Activated T-helper 1 cell treated with anti-CD3 and anti-CD28 coated beads, Interleukin-2, amount 50 U/mL, for 16 hours (primary cell): ENCODE measurements at regions not wholly inside any gene's neighbourhood (a gene's known extent, or its start where the extent isn't known, plus 50 kb on each side); places are given as distances from the start of the nearest gene placed in this dataset.
"Not testable (repeated sequence)": the region's sequence is repeated elsewhere in the genome, so short reads cannot be mapped to it uniquely, and the experiment has no call there.

Experiments used
- DNase-seq, 2 donors: peaks; one replicate each; pipeline ENCODE4 v3.0.0-alpha.2; 2020; ENCODE audit warnings: low read depth in 1 of 2, low spot score in 1 of 2

- no peak for DNase-seq
Observed at GRCh38 chr3:56957522-56957921, 102.9 kb upstream of the SPATA12 start.

DNA sequence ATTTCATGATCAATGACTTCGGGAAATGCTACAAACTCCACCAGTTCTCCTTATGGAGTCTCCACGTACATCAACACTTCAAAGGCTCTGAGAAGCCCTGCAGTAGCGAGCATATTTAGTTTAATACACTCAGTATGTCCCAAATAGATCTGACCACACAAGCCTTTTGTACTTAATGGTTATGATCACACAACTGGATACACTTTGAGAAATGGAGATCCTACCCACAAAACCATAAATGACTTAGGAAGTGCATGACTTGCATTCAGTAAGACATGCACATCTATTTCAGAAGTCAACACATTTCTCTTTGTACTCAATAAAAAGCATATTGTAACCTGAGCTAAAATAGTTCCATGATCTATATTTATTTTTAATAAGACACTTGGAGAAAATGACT is 103.6 kb upstream of the SPATA12 start:
- DNase-seq: no peak

- DNase-seq: no peak
Observed at GRCh38 chr3:56955492-56956111, 104.9 kb upstream of the SPATA12 start.

- no peak for DNase-seq
Observed at GRCh38 chr3:56954125-56954524, 106.3 kb upstream of the SPATA12 start.

- DNase-seq: no peak
Observed at GRCh38 chr3:56952846-56953245, 107.6 kb upstream of the SPATA12 start.

DNA sequence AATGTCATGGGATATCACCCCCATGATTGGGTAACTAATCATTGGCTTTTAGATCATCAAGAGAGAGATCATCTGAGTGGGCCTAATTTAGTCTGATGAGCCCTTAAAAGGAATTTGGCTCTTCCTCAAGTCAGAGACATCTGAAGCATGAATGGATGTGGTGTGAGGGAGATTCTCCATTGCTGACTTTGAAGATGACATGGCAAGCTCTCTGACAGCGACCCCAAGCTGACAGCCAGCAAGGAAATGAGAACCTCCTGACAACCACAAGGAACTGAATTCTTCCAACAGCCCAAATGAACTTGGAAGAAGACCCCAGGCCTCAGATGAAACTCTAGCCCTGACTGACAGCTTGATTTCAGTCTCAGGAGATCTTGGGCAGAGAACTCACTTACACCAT is 108.4 kb upstream of the SPATA12 start:
- no peak for DNase-seq

- DNase-seq: no peak
Observed at GRCh38 chr3:56951366-56951765, 109.1 kb upstream of the SPATA12 start.

GRCh38 chr3:56945378-56945777 is 115.1 kb upstream of the SPATA12 start:
- not testable (repeated sequence) for DNase-seq

DNA sequence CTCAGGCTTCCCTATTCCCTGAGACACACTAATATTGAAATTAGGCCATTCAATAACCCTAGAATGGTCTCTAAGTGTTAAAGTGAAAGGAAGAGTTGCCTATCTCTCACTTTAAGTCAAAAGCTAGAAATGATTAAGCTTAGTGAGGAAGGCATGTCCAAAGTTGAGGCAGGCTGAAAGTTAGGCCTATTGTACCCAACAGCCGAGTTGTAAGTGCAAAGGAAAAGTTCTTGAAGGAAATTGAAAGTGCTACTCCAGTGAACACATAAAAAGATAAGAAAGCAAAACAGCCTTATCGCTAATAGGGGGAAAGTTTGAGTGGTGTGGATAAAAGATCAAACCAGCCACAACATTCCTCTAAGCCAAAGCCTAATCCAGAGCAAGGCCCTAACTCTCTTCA is 117.9 kb upstream of the SPATA12 start:
- no peak for DNase-seq

DNA sequence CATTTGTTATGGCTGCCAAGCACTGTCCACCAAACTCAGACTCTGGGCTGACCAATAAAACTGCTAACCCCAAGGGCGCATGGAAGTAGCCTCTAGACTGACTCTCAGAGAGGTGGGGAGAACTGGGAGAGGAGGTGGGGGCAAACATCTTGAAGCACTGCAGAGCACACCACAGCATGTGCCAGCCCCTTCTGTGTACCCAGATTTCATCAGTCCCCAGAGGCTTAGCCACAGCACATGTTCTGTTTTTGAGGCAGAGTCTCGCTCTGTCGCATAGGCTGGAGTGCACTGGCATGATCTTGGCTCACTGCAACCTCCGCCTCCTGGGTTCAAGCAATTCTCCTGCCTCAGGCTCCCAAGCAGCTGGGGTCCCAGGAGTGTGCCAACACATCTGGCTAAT is 119.5 kb upstream of the SPATA12 start:
- DNase-seq: no peak

DNA sequence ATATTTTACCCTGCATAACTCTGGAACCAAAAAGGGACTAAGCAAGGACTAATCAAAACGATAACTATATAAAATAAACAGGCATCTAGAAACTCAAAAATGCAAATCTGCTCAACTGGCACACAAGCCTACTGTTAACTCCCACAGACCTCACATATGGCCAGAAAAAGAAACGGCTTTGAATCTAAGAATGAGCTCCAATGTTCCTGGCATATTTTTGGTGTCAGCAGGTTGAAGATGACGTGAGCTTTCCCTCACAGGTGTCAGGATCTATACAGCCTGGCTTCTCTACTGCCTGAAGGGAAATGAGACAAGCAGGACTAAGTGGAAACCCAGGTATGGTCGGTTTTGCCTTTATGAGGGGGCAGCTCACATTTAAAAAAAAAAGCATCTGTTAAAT is 120.1 kb upstream of the SPATA12 start:
- DNase-seq: no peak

DNA sequence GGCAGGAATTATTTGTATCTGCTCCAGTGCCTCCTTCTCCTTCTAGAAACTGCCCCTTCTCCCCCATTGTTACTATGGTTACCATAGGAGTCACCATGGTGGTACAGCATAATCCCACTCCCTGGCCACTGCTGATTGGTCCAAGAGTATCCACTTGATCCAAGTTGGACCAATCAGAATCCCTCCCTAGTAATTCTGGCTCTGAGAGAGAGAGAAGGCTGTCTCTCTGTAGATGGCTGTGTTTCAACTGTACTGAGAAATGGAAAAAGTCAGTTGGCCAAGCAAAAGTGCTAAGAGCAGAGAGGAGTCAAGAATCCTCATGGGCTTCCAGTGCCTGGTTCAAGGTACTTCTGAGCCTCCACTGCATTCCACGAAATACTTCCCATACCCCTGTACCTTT is 120.6 kb upstream of the SPATA12 start:
- DNase-seq: no peak

- DNase-seq: no peak
Observed at GRCh38 chr3:56938530-56938929, 121.9 kb upstream of the SPATA12 start.

DNA sequence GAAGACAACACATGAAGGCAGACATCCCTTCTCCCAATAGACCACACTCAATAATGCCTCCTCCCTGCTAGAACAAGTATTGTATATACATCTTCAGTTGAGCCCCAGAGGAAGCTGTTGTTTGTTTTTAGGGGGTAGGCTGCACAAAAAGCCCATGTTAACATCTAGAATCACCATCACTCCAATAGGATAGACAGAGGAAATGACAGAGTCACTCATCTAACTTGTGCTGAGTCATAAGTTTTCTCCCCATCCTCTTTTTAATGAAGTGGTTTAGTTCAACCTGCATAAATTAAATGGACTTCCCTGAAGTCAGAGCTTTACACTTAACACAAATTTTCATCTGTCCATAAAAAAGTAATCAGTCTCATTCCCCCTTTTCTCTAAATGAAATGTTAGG is 122.9 kb upstream of the SPATA12 start:
- no peak for DNase-seq

DNA sequence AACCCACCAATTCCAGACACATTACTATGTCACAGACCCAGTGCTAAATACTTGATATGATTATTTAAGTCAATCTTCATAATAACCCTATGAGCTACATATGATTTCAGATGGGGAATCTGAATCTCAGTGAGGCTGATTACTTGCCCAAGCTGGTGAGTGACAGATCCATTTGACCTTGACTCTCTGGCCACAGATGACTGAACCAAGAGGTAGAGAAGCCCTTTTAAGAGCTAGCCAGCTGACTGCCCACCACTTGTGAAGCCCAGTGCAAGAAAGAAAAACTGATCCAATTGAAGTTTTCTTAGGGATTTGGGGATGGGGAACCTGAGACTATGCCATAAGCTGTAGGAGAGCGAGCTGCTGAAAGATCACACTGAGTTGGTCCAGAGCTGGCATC is 124.7 kb upstream of the SPATA12 start:
- no peak for DNase-seq

GRCh38 chr3:56934481-56934880 is 126.0 kb upstream of the SPATA12 start:
- DNase-seq: not testable (repeated sequence)

GRCh38 chr3:56933803-56934202 is 126.7 kb upstream of the SPATA12 start:
- DNase-seq: no peak

DNA sequence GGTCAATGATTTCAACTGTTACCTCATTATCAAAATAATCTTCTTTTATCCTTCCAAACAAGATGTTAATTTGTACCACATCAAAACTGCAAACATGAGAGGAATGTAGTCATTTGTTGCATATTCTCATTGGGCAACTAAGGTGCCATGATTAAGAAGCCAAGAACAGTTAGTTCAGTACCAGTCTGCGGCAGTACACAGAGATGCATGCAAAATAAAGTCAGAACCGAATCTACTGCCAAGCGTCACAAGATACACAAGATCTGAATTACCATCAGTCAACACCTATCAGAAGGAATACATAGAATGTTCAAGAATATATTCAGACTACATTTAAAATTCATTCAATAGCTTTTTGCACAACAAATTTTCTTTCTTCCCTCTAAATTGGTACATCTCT is 127.6 kb upstream of the SPATA12 start:
- DNase-seq: no peak

GRCh38 chr3:56931836-56932235 is 128.6 kb upstream of the SPATA12 start:
- no peak for DNase-seq

- DNase-seq: no peak
Observed at GRCh38 chr3:56930706-56931105, 129.0 kb upstream of the ARHGEF3 start.

DNA sequence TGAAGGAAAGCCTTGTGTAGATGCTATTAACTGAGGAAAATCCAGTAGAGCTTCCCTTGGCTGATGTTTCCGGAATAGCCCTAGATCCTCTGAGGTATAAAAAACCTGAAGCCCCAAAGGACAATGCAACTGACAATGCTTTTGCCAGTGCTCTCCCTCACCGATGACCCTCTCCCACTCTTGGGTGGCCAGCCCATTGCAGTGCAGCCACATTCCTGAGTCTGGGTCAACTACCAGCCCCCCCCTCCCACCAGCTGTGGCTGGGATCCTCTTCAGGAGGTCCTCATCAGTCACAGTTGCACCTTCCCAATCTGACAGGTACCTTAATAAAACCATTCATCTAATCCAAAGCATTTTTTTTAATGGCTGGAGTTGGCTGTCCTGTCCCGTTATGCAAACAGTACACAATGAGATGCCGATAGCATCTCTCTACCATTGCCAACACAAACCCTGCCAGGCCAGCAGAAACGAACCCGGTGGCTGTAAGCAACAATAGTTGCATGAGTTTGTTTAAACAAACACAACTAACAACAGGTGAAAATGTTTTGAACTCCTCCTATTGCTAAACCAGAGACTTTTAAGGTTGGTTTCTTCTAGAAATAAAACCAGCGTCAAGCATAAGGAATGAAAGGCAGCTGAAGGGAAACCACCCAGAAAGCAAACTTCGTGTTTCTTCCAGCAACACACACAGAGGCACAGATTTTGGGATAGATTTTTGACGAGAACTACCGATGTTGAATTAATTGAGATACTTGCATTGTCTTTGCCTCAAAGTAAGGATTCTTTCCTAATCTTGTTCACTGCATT is 128.3 kb upstream of the ARHGEF3 start:
- no peak for DNase-seq

DNA sequence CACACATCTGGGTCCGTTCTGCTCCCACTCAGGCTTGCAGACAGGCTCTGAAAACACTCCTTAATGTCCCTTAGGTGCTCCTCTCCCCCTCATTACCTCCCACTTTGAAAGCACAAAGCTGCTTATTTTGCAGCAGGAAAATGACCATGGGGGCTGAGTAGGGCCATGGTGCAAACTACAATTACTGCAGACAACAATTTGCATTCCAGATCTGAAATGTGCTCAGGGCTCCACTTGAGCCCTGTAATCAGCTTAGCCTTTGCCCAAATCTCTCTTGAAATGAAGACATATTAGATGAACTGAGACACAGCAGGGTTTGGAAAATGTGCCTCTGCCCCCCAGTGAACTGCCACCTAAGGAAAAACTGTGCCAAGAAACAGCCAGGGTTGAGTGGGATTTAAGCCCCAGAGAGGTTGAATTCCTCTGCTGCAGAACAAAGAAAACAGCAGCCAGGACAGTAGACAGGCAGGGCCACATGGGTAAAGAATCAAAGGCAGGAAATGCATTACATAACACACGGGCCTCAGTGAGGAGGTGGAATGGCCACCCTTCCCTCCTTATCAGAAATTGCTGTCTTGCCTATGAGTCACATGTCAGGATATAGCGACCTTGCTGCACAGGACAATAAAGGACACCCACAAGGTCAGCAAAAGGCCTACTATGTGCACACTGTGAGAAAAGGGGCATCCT is 126.8 kb upstream of the ARHGEF3 start:
- no peak for DNase-seq
